Panc1 (cell line): ENCODE measurements at regions not wholly inside any gene's neighbourhood (a gene's known extent, or its start where the extent isn't known, plus 50 kb on each side); places are given as distances from the start of the nearest gene placed in this dataset.

Experiments used
- CTCF ChIP-seq: fragments of 450-650 bp; IDR thresholded peaks from 2 replicates; pipeline ENCODE4 v1.5.1; 2017; ENCODE audit warnings: mild to moderate bottlenecking
- POLR2AphosphoS5 ChIP-seq: IDR thresholded peaks from 2 replicates; pipeline ENCODE4 v1.6.1; 2012; ENCODE audit warnings: mild to moderate bottlenecking, low read depth, low read length, moderate library complexity
- REST ChIP-seq, 2 experiments: IDR thresholded peaks; 2 replicates each; pipeline ENCODE4 v1.6.1; 2011 to 2012; ENCODE audit warnings: low read depth in 2 of 2, control low read depth in 1 of 2, low read length in 1 of 2, mild to moderate bottlenecking in 1 of 2, moderate library complexity in 1 of 2; ENCODE audit not compliant: insufficient read depth in 1 of 2
- SIN3A ChIP-seq: IDR thresholded peaks from 2 replicates; pipeline ENCODE4 v1.6.1; 2012; ENCODE audit warnings: low read depth, mild to moderate bottlenecking, low read length, moderate library complexity, borderline replicate concordance; ENCODE audit not compliant: insufficient read depth

- no peak for TF ChIP-seq CTCF
- no peak for TF ChIP-seq POLR2AphosphoS5
- TF ChIP-seq SIN3A = no peak
- no peak for TF ChIP-seq REST (IDR thresholded peaks at IDR 0.05; ENCODE audit: insufficient read depth in 1 of 2, low read depth in 2 of 2, low read length in 1 of 2)
Observed at GRCh38 chr7:81594767-81595166, 175.1 kb downstream of the HGF start.
